ENCODE measurements at regions not wholly inside any gene's neighbourhood (a gene's known extent, or its start where the extent isn't known, plus 50 kb on each side); places are given as distances from the start of the nearest gene placed in this dataset.

GRCh38 chr3:6266135-6266534 is 594.8 kb upstream of the GRM7 start:
- no peak for TF ChIP-seq ZFX (IDR thresholded peaks at IDR 0.05)
- TF ChIP-seq CTCF (conservative IDR thresholded peaks at IDR 0.05), result no peak
- no peak overlapping the region for H3K27ac ChIP-seq

- no peak for TF ChIP-seq CTCF (conservative IDR thresholded peaks at IDR 0.05)
- TF ChIP-seq ZFX (IDR thresholded peaks at IDR 0.05), result no peak
- H3K27ac ChIP-seq, result no peak overlapping the region
Measured at GRCh38 chr3:6273878-6274277, 587.0 kb upstream of the GRM7 start.

- no peak overlapping the region for H3K27ac ChIP-seq
- TF ChIP-seq CTCF (conservative IDR thresholded peaks at IDR 0.05) (no peak), ZFX (IDR thresholded peaks at IDR 0.05) (no peak)
Measured at GRCh38 chr3:6281662-6282061, 579.3 kb upstream of the GRM7 start.

GRCh38 chr3:6282918-6283317 is 578.0 kb upstream of the GRM7 start:
- no peak overlapping the region for H3K27ac ChIP-seq

GRCh38 chr3:6287088-6287875 is 573.6 kb upstream of the GRM7 start:
- H3K27ac ChIP-seq, result no peak overlapping the region
- no peak for TF ChIP-seq CTCF (conservative IDR thresholded peaks at IDR 0.05)
- no peak for TF ChIP-seq ZFX (IDR thresholded peaks at IDR 0.05)

More at GRCh38 chr3:6282918-6283317, 578.0 kb upstream of the GRM7 start:
- no peak for TF ChIP-seq ZFX (IDR thresholded peaks at IDR 0.05)
- no peak for TF ChIP-seq CTCF (conservative IDR thresholded peaks at IDR 0.05)

- no peak overlapping the region for H3K27ac ChIP-seq
- TF ChIP-seq ZFX (IDR thresholded peaks at IDR 0.05) (no peak), CTCF (conservative IDR thresholded peaks at IDR 0.05) (no peak)
Measured at GRCh38 chr3:6301626-6302025, 559.3 kb upstream of the GRM7 start.

- no peak overlapping the region for H3K27ac ChIP-seq
- TF ChIP-seq ZFX (IDR thresholded peaks at IDR 0.05) (no peak), CTCF (conservative IDR thresholded peaks at IDR 0.05) (no peak)
Measured at GRCh38 chr3:6315906-6316305, 545.0 kb upstream of the GRM7 start.
